ENCODE measurements at regions not wholly inside any gene's neighbourhood (a gene's known extent, or its start where the extent isn't known, plus 50 kb on each side); places are given as distances from the start of the nearest gene placed in this dataset.

- no peak for ATAC-seq (ENCODE audit: insufficient read depth, low read depth)
- H3K27ac ChIP-seq (ENCODE audit: low read length): no peak overlapping the region
- H3K79me2 ChIP-seq (ENCODE audit: insufficient read depth, low read length): no peaks in the 10 kb centered on the region
- H3K9ac ChIP-seq (ENCODE audit: low read depth, low read length): no peak overlapping the region
- TF ChIP-seq EZH2 (IDR thresholded peaks at IDR 0.05; ENCODE audit: borderline replicate concordance, low read depth, low read length, severe bottlenecking) (no peak), CTCF (IDR thresholded peaks at IDR 0.05; ENCODE audit: borderline replicate concordance, extremely low read depth, low read length, poor library complexity, severe bottlenecking) (no peak)
- DNase-seq: no peak
- no peaks in the 10 kb centered on the region for H4K20me1 ChIP-seq (ENCODE audit: insufficient read depth, low read length)
- no peaks in the 10 kb centered on the region for H3K9me3 ChIP-seq (ENCODE audit: insufficient read depth, low read length, severe bottlenecking)
- H3K4me2 ChIP-seq (ENCODE audit: insufficient read depth, low read length): no peak overlapping the region
- no peak overlapping the region for H2AFZ ChIP-seq (ENCODE audit: low read depth, low read length)
- H3K4me1 ChIP-seq (ENCODE audit: insufficient read depth, low read length): no peaks in the 10 kb centered on the region
- no peaks in the 10 kb centered on the region for H3K27me3 ChIP-seq (ENCODE audit: insufficient read depth, low read length, poor library complexity)
- no peaks in the 10 kb centered on the region for H3K36me3 ChIP-seq (ENCODE audit: insufficient read depth, low read length)
- H3K4me3 ChIP-seq (ENCODE audit: low read depth in 1 of 2, low read length in 2 of 2): no peak overlapping the region
Measured at GRCh38 chr5:1960595-1961303, 78.0 kb upstream of the IRX4 start.

- no peak overlapping the region for H3K27ac ChIP-seq (ENCODE audit: low read length)
- DNase-seq: no peak
Measured at GRCh38 chr5:1959725-1960581, 77.2 kb upstream of the IRX4 start.

GRCh38 chr5:1959231-1959630 lies 76.5 kb upstream of the IRX4 start:
- Histone ChIP-seq H3K27me3 (ENCODE audit: insufficient read depth, low read length, poor library complexity) (no peaks in the 10 kb centered on the region), H4K20me1 (ENCODE audit: insufficient read depth, low read length) (no peaks in the 10 kb centered on the region), H3K27ac (ENCODE audit: low read length) (no peak overlapping the region), H3K4me2 (ENCODE audit: insufficient read depth, low read length) (no peak overlapping the region), H3K9ac (ENCODE audit: low read depth, low read length) (no peak overlapping the region), H3K36me3 (ENCODE audit: insufficient read depth, low read length) (no peaks in the 10 kb centered on the region), H3K4me3 (ENCODE audit: low read depth in 1 of 2, low read length in 2 of 2) (no peak overlapping the region), H3K4me1 (ENCODE audit: insufficient read depth, low read length) (no peaks in the 10 kb centered on the region), H3K9me3 (ENCODE audit: insufficient read depth, low read length, severe bottlenecking) (no peaks in the 10 kb centered on the region), H2AFZ (ENCODE audit: low read depth, low read length) (no peak overlapping the region), H3K79me2 (ENCODE audit: insufficient read depth, low read length) (no peaks in the 10 kb centered on the region)
- DNase-seq (no peak), ATAC-seq (ENCODE audit: insufficient read depth, low read depth) (no peak)
- TF ChIP-seq EZH2 (IDR thresholded peaks at IDR 0.05; ENCODE audit: borderline replicate concordance, low read depth, low read length, severe bottlenecking) (no peak), CTCF (IDR thresholded peaks at IDR 0.05; ENCODE audit: borderline replicate concordance, extremely low read depth, low read length, poor library complexity, severe bottlenecking) (no peak)

More at GRCh38 chr5:1959725-1960581, 77.2 kb upstream of the IRX4 start:
- Histone ChIP-seq H3K36me3 (ENCODE audit: insufficient read depth, low read length) (no peaks in the 10 kb centered on the region), H4K20me1 (ENCODE audit: insufficient read depth, low read length) (no peaks in the 10 kb centered on the region), H3K4me2 (ENCODE audit: insufficient read depth, low read length) (no peak overlapping the region), H3K9ac (ENCODE audit: low read depth, low read length) (no peak overlapping the region), H3K4me1 (ENCODE audit: insufficient read depth, low read length) (no peaks in the 10 kb centered on the region), H3K9me3 (ENCODE audit: insufficient read depth, low read length, severe bottlenecking) (no peaks in the 10 kb centered on the region), H2AFZ (ENCODE audit: low read depth, low read length) (no peak overlapping the region), H3K79me2 (ENCODE audit: insufficient read depth, low read length) (no peaks in the 10 kb centered on the region), H3K4me3 (ENCODE audit: low read depth in 1 of 2, low read length in 2 of 2) (no peak overlapping the region), H3K27me3 (ENCODE audit: insufficient read depth, low read length, poor library complexity) (no peaks in the 10 kb centered on the region)
- ATAC-seq (ENCODE audit: insufficient read depth, low read depth): no peak
- TF ChIP-seq EZH2 (IDR thresholded peaks at IDR 0.05; ENCODE audit: borderline replicate concordance, low read depth, low read length, severe bottlenecking) (no peak), CTCF (IDR thresholded peaks at IDR 0.05; ENCODE audit: borderline replicate concordance, extremely low read depth, low read length, poor library complexity, severe bottlenecking) (no peak)

All from DND-41 (cell line).